Keratinocyte (primary cell): ENCODE measurements at regions not wholly inside any gene's neighbourhood (a gene's known extent, or its start where the extent isn't known, plus 50 kb on each side); places are given as distances from the start of the nearest gene placed in this dataset.

Source experiments
- DNase-seq: peaks from one replicate; pipeline ENCODE4 v3.0.0-alpha.2; 2011; ENCODE audit warnings: low read depth, missing footprints, low spot score
- FAIRE-seq: peaks from 2 replicates; lab custom pipeline; 2011; peaks lifted over from hg19 to GRCh38; lab: Jason Lieb, UNC
- H2AFZ ChIP-seq: 2 replicates; pipeline ENCODE4 v1.6.0; 2012; ENCODE audit warnings: low read length, control low read depth, inconsistent platforms; ENCODE audit not compliant: control insufficient read depth
- H3K27ac ChIP-seq: 2 replicates; pipeline ENCODE4 v1.5.1; 2011; ENCODE audit warnings: low read length; ENCODE audit not compliant: control insufficient read depth, insufficient read depth
- H3K27me3 ChIP-seq: 3 replicates; pipeline ENCODE4 v1.6.0; 2011; ENCODE audit warnings: low read length; ENCODE audit not compliant: control insufficient read depth, insufficient read depth; ENCODE audit errors: extremely low read depth
- H3K36me3 ChIP-seq, 2 experiments: 2 replicates in 1 of 2; 3 replicates in 1 of 2; pipeline ENCODE4 v1.5.1; 2011; ENCODE audit warnings: low read length in 2 of 2, mild to moderate bottlenecking in 1 of 2; ENCODE audit not compliant: control insufficient read depth in 2 of 2, insufficient read depth in 2 of 2; ENCODE audit errors: extremely low read depth in 1 of 2
- H3K4me1 ChIP-seq: 3 replicates; pipeline ENCODE4 v1.5.1; 2011; ENCODE audit warnings: low read length; ENCODE audit not compliant: control insufficient read depth, insufficient read depth; ENCODE audit errors: extremely low read depth
- H3K4me2 ChIP-seq: 3 replicates; pipeline ENCODE4 v1.6.0; 2011; ENCODE audit warnings: low read depth, low read length; ENCODE audit not compliant: control insufficient read depth, insufficient read depth; ENCODE audit errors: extremely low read depth
- H3K4me3 ChIP-seq, 3 experiments: fragments of 200-600 bp in 1 of 3; sonication (generic) in 1 of 3; 2 replicates in 2 of 3; 3 replicates in 1 of 3; pipeline ENCODE4 v1.5.1; 2011 to 2016; ENCODE audit warnings: low read length in 3 of 3, mild to moderate bottlenecking in 3 of 3, control low read depth in 2 of 3, inconsistent platforms in 1 of 3, low read depth in 1 of 3, mixed read lengths in 1 of 3, mixed run types in 1 of 3, moderate library complexity in 1 of 3; ENCODE audit not compliant: control insufficient read depth in 2 of 3, insufficient read depth in 2 of 3; ENCODE audit errors: extremely low read depth in 1 of 3
- H3K79me2 ChIP-seq: 2 replicates; pipeline ENCODE4 v1.6.0; 2012; ENCODE audit warnings: low read length; ENCODE audit not compliant: control insufficient read depth, insufficient read depth
- H3K9ac ChIP-seq: 3 replicates; pipeline ENCODE4 v1.6.0; 2011; ENCODE audit warnings: low read length; ENCODE audit not compliant: control insufficient read depth, insufficient read depth; ENCODE audit errors: extremely low read depth
- H3K9me1 ChIP-seq: 3 replicates; pipeline ENCODE4 v1.6.0; 2011; ENCODE audit warnings: low read length; ENCODE audit not compliant: control insufficient read depth, insufficient read depth; ENCODE audit errors: extremely low read depth
- H3K9me3 ChIP-seq: 2 replicates; pipeline ENCODE4 v1.5.1; 2012; ENCODE audit warnings: low read depth, low read length; ENCODE audit not compliant: control insufficient read depth
- H4K20me1 ChIP-seq: 3 replicates; pipeline ENCODE4 v1.6.0; 2011; ENCODE audit warnings: low read length; ENCODE audit not compliant: control insufficient read depth, insufficient read depth; ENCODE audit errors: extremely low read depth
- EZH2 ChIP-seq: IDR thresholded peaks from one replicate; pipeline ENCODE4 v1.6.1; 2012; ENCODE audit warnings: inconsistent platforms, mild to moderate bottlenecking, low read length, moderate library complexity
- dilution Hi-C: fragments of 300-500 bp; cut with MboI; formaldehyde crosslinking; loops from one replicate; pipeline ENCODE4 v1.7.0; 2020; ENCODE audit warnings: low sequenced_read_pairs; ENCODE audit not compliant: extremely low pct_ligation_motif_present
- TF ChIP-seq, protein P1 (sequence below), 3 experiments: IDR thresholded peaks in 1 of 3; conservative IDR thresholded peaks in 1 of 3; optimal IDR thresholded peaks in 1 of 3; 2 replicates in 2 of 3; 3 replicates in 1 of 3; pipeline versions ENCODE3 to v1.5.1; 2011; ENCODE audit warnings: low read length in 3 of 3, mild to moderate bottlenecking in 3 of 3, moderate library complexity in 2 of 3, control low read depth in 1 of 3, inconsistent platforms in 1 of 3; ENCODE audit not compliant: insufficient read depth in 2 of 3; ENCODE audit errors: extremely low read depth in 1 of 3

DNA sequence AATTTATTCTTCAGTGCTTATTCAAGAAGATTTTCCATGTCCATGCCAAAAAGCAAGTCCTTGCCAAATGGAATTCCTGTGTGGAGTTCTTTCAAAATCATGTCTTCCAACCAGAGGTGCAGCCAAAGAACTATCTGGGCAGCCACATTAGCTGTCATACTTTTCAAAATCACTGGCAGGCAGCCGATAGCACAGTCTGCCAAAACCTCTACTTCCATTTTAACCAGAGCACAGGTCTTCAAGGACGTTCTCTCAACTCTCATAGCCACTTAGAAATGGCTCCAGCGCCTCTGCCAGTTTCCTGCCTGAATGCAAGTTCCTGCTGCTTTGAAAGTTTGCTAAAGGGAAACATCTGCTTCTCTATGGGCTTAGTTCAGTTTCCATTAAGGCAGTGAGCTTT, 975.7 kb upstream of the ADGRL4 start:
- Histone ChIP-seq H3K4me3 (no peak overlapping the region), H3K4me2 (no peak overlapping the region), H3K79me2 (no peaks in the 10 kb centered on the region), H3K9me1 (no peaks in the 10 kb centered on the region), H3K4me1 (no peaks in the 10 kb centered on the region), H3K27ac (no peak overlapping the region), H3K9ac (no peak overlapping the region), H3K27me3 (no peaks in the 10 kb centered on the region), H3K9me3 (no peaks in the 10 kb centered on the region), H4K20me1 (no peaks in the 10 kb centered on the region), H2AFZ (no peak overlapping the region), H3K36me3 (no peaks in the 10 kb centered on the region)
- FAIRE-seq, result no peak
- dilution Hi-C loops, result no loop called here
- no peak for TF ChIP-seq EZH2
- TF ChIP-seq, protein P1, sequence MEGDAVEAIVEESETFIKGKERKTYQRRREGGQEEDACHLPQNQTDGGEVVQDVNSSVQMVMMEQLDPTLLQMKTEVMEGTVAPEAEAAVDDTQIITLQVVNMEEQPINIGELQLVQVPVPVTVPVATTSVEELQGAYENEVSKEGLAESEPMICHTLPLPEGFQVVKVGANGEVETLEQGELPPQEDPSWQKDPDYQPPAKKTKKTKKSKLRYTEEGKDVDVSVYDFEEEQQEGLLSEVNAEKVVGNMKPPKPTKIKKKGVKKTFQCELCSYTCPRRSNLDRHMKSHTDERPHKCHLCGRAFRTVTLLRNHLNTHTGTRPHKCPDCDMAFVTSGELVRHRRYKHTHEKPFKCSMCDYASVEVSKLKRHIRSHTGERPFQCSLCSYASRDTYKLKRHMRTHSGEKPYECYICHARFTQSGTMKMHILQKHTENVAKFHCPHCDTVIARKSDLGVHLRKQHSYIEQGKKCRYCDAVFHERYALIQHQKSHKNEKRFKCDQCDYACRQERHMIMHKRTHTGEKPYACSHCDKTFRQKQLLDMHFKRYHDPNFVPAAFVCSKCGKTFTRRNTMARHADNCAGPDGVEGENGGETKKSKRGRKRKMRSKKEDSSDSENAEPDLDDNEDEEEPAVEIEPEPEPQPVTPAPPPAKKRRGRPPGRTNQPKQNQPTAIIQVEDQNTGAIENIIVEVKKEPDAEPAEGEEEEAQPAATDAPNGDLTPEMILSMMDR (optimal IDR thresholded peaks at IDR 0.05 in 1 of 3, IDR thresholded peaks at IDR 0.05 in 1 of 3, conservative IDR thresholded peaks at IDR 0.05 in 1 of 3; ENCODE audit: extremely low read depth in 1 of 3, insufficient read depth in 2 of 3, low read length in 3 of 3), result no peak
- no peak for DNase-seq

DNA sequence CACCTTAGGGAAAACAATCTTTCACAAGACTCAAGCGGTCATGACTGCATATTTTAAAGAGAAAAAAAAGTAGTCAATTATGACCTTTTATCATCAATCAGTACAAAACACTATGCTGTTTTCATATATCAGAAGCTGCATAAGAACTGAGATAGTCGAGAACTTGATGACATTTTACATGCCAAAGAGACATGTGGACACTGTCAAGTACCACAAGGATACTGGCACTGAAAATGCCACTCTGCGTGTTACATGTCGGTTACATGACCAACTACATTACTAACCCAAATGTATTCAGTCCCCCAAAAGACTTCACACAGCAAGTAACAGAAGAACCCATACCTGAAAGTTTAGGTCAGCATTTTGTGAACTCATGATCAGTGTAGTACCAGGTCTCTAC, 975.0 kb upstream of the ADGRL4 start:
- Histone ChIP-seq H3K27me3 (no peaks in the 10 kb centered on the region), H3K36me3 (no peaks in the 10 kb centered on the region), H3K9me1 (no peaks in the 10 kb centered on the region), H3K9ac (no peak overlapping the region), H3K4me2 (no peak overlapping the region), H2AFZ (no peak overlapping the region), H3K79me2 (no peaks in the 10 kb centered on the region), H3K4me3 (no peak overlapping the region), H3K4me1 (no peaks in the 10 kb centered on the region), H3K9me3 (no peaks in the 10 kb centered on the region), H3K27ac (no peak overlapping the region), H4K20me1 (no peaks in the 10 kb centered on the region)
- TF ChIP-seq, protein P1 (optimal IDR thresholded peaks at IDR 0.05 in 1 of 3, IDR thresholded peaks at IDR 0.05 in 1 of 3, conservative IDR thresholded peaks at IDR 0.05 in 1 of 3; ENCODE audit: extremely low read depth in 1 of 3, insufficient read depth in 2 of 3, low read length in 3 of 3), result no peak
- TF ChIP-seq EZH2, result no peak
- FAIRE-seq (no peak), DNase-seq (no peak)
- dilution Hi-C loops, result no loop called here
